ENCODE measurements at regions not wholly inside any gene's neighbourhood (a gene's known extent, or its start where the extent isn't known, plus 50 kb on each side); places are given as distances from the start of the nearest gene placed in this dataset.

- TF ChIP-seq EZH2 (IDR thresholded peaks at IDR 0.05; ENCODE audit: insufficient read depth, poor library complexity, severe bottlenecking) (no peak), EZH2phosphoT487 (IDR thresholded peaks at IDR 0.05; ENCODE audit: insufficient read depth, low read depth) (no peak)
These were observed 480.4 kb downstream of the CDH8 start for GRCh38 chr16:61555718-61556441.
